ENCODE measurements at regions not wholly inside any gene's neighbourhood (a gene's known extent, or its start where the extent isn't known, plus 50 kb on each side); places are given as distances from the start of the nearest gene placed in this dataset.

DNA sequence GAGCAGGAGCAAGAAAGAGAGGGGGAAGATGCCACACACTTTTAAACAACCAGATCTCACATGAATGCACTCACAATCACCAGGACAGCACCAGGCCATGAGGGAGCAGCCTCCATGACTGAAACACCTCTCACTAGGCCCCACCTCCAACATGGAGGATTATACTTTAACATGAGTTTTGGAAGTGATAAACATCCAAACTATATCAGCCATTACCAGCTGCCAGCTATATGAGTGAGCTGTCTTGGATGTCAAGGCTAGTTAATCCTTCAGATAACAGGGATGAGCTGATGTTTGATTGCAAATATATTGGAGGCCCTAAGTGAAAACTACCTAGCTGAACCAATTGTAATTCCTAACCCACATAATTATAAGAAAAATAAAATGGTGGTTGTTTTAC is 108.4 kb upstream of the DCBLD2 start:
- DNase-seq (no peak), ATAC-seq (no peak)
- no peaks in the 10 kb centered on the region for H3K27me3 Mint-ChIP-seq
- H3K4me3 Mint-ChIP-seq: no peak overlapping the region
- H3K9me3 ChIP-seq (ENCODE audit: control insufficient read depth, low read length, poor library complexity, severe bottlenecking): no peaks in the 10 kb centered on the region
- H3K4me1 Mint-ChIP-seq: no peaks in the 10 kb centered on the region
- H3K36me3 Mint-ChIP-seq (ENCODE audit: low read depth): no peaks in the 10 kb centered on the region
- H3K27ac Mint-ChIP-seq: no peak overlapping the region

DNA sequence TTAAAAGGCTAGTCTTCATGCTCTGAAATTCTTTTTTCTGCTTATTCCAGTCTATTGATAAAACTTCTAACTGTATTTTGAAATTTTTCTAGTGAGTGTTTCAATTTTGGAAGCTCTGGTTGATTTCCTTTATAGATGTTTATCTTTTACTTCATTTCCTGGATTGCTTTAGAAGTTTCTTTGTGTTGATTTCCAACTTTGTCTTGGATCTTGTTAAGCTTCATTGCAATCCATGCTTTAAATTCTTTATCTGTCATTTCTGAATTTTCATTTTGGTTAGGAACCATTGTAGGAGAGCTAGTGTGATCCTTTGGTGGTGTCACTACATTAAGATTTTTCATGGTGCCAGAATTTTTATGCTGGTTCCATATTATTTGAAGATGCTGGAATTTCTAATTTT is 105.2 kb upstream of the DCBLD2 start:
- H3K4me1 Mint-ChIP-seq: no peaks in the 10 kb centered on the region
- no peaks in the 10 kb centered on the region for H3K9me3 ChIP-seq (ENCODE audit: control insufficient read depth, low read length, poor library complexity, severe bottlenecking)
- no peaks in the 10 kb centered on the region for H3K36me3 Mint-ChIP-seq (ENCODE audit: low read depth)
- no peak overlapping the region for H3K4me3 Mint-ChIP-seq
- DNase-seq (no peak), ATAC-seq (no peak)
- no peaks in the 10 kb centered on the region for H3K27me3 Mint-ChIP-seq
- H3K27ac Mint-ChIP-seq: no peak overlapping the region

DNA sequence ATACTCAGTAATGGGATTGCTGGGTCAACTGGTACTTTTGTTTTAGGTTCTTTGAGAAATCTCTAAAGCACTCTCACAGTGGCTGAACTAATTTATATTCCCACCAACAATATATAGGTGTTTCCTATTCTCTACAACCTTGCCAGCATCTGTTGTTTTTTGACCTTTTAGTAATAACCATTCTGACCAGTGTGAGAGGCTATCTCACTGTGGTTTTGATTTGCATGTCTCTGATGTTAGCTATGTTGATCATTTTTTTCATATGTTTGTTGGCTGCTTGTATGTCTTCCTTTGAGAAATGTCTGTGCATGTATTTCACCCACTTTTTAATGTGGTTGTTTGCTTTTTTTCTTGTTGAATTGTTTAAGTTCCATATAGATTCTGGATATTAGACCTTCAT is 98.2 kb upstream of the DCBLD2 start:
- H3K9me3 ChIP-seq (ENCODE audit: control insufficient read depth, low read length, poor library complexity, severe bottlenecking): no peaks in the 10 kb centered on the region
- DNase-seq: no peak
- Mint-ChIP-seq H3K4me1 (no peaks in the 10 kb centered on the region), H3K4me3 (no peak overlapping the region), H3K27ac (no peak overlapping the region), H3K27me3 (peaks cover 10% of the 10 kb centered on the region), H3K36me3 (ENCODE audit: low read depth) (no peaks in the 10 kb centered on the region)
- no peak for ATAC-seq

DNA sequence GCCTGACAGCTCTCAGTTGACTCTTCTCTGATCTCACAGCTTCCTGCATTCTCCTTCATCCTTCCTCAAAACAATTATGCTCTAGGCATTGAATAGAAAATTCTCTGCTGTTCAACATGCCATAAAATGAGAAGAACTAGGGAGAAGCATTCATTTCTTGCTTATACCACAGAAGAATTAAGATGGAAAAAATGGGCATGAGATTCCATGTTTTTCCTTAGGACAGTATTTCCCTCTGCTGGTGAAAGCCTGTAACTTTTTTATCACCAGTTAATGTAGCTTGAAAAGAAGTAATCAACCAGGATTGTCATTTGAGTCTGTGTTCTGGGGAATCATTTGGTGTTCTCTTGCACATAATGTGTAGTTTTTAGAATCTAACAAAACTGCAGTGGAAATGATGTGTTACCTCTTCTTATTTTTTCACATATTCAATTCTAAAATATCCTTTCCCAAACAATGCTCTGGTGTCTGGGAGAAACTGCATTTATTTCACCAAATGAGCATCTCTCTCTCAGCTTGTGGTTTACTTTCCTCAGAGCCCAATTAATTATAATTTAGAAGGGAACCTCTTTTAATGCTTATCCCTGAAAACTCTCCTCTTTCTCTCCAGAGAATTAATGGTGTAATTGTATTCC is 92.8 kb upstream of the DCBLD2 start:
- H3K4me3 Mint-ChIP-seq: no peak overlapping the region

DNA sequence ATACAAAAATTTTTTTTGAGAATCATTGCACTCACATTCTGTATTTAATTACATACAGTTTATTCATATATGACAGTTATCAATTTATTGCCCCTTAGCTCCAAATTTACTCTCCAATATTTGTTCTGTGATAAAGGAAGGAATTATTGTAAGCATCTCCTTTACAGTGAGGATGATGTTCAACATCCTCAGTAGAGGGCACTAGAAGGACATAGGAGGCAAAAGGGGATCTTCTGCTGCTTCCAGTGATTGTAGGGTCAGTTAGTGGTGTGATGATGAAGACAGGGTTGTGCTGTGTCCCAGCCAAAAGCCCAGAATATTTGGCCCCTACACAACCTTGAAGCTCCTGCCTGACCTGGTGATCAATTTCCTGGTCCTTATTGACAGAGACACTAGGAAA is 89.9 kb upstream of the DCBLD2 start:
- no peaks in the 10 kb centered on the region for H3K9me3 ChIP-seq (ENCODE audit: control insufficient read depth, low read length, poor library complexity, severe bottlenecking)
- Mint-ChIP-seq H3K27ac (no peak overlapping the region), H3K4me1 (no peaks in the 10 kb centered on the region), H3K27me3 (no peaks in the 10 kb centered on the region), H3K4me3 (no peak overlapping the region), H3K36me3 (ENCODE audit: low read depth) (no peaks in the 10 kb centered on the region)
- DNase-seq (no peak), ATAC-seq (no peak)

More for the DNA sequence above, 92.8 kb upstream of the DCBLD2 start:
- ATAC-seq (no peak), DNase-seq (no peak)
- Mint-ChIP-seq H3K27ac (no peak overlapping the region), H3K4me1 (no peaks in the 10 kb centered on the region), H3K27me3 (no peaks in the 10 kb centered on the region), H3K36me3 (ENCODE audit: low read depth) (no peaks in the 10 kb centered on the region)
- no peaks in the 10 kb centered on the region for H3K9me3 ChIP-seq (ENCODE audit: control insufficient read depth, low read length, poor library complexity, severe bottlenecking)

DNA sequence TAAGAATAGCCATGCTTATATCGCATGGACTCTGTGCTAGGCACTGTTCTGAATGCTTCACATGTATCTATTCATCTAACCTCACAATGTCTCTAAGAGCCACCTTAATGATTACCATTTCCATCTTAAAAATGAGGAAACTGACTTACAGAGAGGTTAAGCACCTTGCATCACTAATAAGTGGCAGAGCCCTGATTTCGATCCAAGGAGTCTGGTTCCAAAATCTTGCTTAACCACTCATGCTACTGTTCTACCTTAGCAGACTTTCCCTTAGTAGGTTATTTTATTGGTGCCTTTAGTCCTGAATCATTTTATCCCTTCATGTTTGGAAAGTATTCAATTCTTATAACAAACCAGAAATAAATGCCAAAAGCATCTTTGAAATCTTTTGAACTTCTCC is 89.2 kb upstream of the DCBLD2 start:
- H3K4me3 Mint-ChIP-seq: no peak overlapping the region
- H3K9me3 ChIP-seq (ENCODE audit: control insufficient read depth, low read length, poor library complexity, severe bottlenecking): no peaks in the 10 kb centered on the region
- ATAC-seq: no peak
- peaks cover 4% of the 10 kb centered on the region for H3K27me3 Mint-ChIP-seq
- H3K27ac Mint-ChIP-seq: no peak overlapping the region
- DNase-seq: no peak
- H3K4me1 Mint-ChIP-seq: no peaks in the 10 kb centered on the region
- no peaks in the 10 kb centered on the region for H3K36me3 Mint-ChIP-seq (ENCODE audit: low read depth)

DNA sequence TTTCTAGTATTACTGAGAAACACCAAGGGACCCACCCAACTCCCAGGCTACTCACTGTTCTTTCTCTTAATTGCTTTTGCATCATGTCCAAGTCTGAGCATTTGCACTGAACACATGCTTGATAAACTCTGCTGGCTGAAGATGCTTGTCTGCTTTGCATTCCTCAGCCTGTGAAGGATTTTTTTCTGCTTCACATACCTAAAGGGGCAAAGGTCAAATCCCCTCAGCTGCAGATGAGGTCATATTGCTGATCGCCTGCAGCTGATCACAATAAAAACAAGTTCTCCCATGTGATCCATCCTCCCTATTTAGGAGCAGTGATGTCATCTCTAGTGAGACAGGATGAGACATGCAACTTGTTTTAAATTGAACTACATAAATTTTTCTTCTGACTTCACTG is 84.6 kb upstream of the DCBLD2 start:
- Mint-ChIP-seq H3K36me3 (ENCODE audit: low read depth) (no peaks in the 10 kb centered on the region), H3K4me1 (no peaks in the 10 kb centered on the region), H3K27ac (no peak overlapping the region), H3K4me3 (no peak overlapping the region), H3K27me3 (peaks cover 8% of the 10 kb centered on the region)
- ATAC-seq (no peak), DNase-seq (no peak)
- no peaks in the 10 kb centered on the region for H3K9me3 ChIP-seq (ENCODE audit: control insufficient read depth, low read length, poor library complexity, severe bottlenecking)

DNA sequence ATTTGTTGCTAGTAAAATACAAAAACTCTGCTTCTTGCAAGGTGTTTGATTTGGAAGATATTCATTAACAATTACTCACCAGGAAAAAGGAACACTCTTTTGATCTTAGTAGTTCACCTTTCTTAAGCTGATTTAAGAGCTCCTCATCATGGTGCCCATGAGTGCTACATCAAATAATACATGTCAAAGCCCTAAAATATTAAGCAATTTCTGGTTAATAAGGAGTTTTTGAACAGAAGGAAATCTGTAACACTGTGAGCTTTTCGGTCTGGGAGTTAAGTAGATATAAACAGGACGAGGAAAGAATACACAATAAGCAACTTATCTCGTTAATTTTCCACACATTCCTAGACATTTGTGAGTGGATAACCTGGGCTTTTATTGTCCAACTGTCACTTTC is 83.9 kb upstream of the DCBLD2 start:
- H3K4me1 Mint-ChIP-seq: no peaks in the 10 kb centered on the region
- no peaks in the 10 kb centered on the region for H3K36me3 Mint-ChIP-seq (ENCODE audit: low read depth)
- H3K27ac Mint-ChIP-seq: no peak overlapping the region
- H3K4me3 Mint-ChIP-seq: no peak overlapping the region
- no peak for DNase-seq
- no peaks in the 10 kb centered on the region for H3K9me3 ChIP-seq (ENCODE audit: control insufficient read depth, low read length, poor library complexity, severe bottlenecking)
- peaks cover 8% of the 10 kb centered on the region for H3K27me3 Mint-ChIP-seq
- no peak for ATAC-seq

DNA sequence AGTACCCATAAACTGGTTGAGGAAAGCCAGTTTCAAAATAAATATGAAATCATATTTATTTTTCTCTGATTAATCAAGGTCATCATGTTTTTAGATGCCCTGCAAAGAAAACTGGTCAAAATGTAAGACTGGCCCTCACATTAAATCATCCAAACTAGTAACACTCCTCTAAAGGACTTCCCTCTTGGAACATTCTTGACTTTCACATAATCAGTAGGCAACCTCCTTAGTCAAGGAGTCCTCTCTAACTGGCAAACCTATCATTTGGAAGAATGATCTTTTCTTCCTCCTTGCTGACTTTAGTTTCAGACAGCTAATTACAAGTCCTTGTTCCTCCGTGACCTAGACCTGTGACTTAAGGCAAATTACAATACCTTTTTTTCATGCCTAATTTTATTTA is 82.5 kb upstream of the DCBLD2 start:
- no peaks in the 10 kb centered on the region for H3K4me1 Mint-ChIP-seq
- ATAC-seq: no peak
- no peaks in the 10 kb centered on the region for H3K9me3 ChIP-seq (ENCODE audit: control insufficient read depth, low read length, poor library complexity, severe bottlenecking)
- no peak overlapping the region for H3K27ac Mint-ChIP-seq
- H3K36me3 Mint-ChIP-seq (ENCODE audit: low read depth): no peaks in the 10 kb centered on the region
- DNase-seq: no peak
- H3K27me3 Mint-ChIP-seq: peaks cover 17% of the 10 kb centered on the region
- no peak overlapping the region for H3K4me3 Mint-ChIP-seq

DNA sequence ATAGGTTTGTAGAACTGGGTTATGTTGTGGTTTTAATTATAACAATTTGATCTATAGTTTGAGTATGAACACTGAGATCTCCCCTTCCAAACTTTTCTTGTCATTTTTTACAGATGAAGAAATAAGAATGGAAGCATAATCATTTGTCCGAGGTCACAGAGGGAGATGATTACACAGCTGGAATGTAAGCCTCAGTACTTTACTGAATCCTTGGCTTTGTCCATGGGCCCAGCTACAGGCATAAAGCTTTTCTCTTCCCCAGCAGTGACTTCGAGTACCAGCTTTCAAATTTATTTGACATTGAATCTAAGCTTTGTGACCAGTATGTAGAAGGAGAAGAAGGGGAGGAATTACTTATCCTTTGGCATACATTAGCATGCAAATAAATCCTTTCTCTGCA is 80.9 kb upstream of the DCBLD2 start:
- H3K4me1 Mint-ChIP-seq: no peaks in the 10 kb centered on the region
- H3K36me3 Mint-ChIP-seq (ENCODE audit: low read depth): no peaks in the 10 kb centered on the region
- H3K4me3 Mint-ChIP-seq: no peak overlapping the region
- peaks cover 17% of the 10 kb centered on the region for H3K27me3 Mint-ChIP-seq
- no peaks in the 10 kb centered on the region for H3K9me3 ChIP-seq (ENCODE audit: control insufficient read depth, low read length, poor library complexity, severe bottlenecking)
- no peak for DNase-seq
- H3K27ac Mint-ChIP-seq: no peak overlapping the region
- no peak for ATAC-seq

DNA sequence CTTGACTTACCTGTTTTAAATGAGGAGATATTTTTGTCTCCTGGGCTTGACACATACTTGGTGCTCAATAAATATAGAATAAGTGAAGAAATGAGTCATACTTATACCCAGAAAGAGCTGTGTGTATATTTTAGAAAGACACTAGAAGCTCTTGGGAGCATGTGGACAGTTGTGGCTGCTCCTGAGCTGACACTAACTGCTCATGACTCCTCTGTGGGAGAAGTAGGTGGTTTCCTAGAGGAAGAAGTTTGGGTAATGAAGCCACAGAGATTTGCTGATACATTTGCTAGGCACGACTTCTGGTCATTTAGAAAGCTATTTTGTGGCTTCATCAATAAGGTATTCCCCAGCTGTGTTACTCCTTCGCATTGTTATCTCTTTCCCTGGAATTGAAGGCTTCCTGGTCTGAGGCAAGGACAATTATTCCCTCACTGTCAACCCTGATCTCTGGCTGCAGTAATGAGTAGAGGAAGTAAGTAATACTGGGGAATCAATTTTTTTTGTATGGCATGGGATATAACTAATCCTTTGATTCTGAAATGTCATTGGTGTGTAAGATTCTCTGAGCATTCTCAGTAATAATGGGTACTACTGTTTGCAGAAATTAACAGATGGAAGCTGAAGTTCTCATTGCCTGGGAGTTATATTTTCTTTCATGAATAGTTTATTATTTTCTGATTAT is 79.6 kb upstream of the DCBLD2 start:
- no peak overlapping the region for H3K4me3 Mint-ChIP-seq
- no peaks in the 10 kb centered on the region for H3K4me1 Mint-ChIP-seq
- H3K27me3 Mint-ChIP-seq: peaks cover 14% of the 10 kb centered on the region
- no peak overlapping the region for H3K27ac Mint-ChIP-seq
- H3K36me3 Mint-ChIP-seq (ENCODE audit: low read depth): no peaks in the 10 kb centered on the region
- ATAC-seq (no peak), DNase-seq (no peak)
- H3K9me3 ChIP-seq (ENCODE audit: control insufficient read depth, low read length, poor library complexity, severe bottlenecking): no peaks in the 10 kb centered on the region

DNA sequence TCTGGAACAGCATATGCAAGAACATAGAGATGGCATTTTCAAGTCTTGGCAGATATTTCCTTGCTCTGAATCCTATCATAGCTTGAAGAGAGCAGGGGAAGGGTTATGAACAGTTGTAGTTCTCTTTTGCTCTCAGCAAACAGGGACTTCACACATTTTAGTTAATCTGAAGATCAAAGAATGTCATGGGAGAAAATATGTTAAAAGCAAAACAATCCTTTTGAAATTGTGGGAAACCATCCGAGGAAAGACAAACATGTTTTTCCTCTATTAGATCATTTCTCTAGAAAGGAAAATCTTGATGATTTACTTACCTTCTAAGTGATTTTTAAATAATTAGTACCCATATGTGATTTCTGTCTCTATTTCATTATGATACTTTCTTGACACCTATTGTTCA is 77.8 kb upstream of the DCBLD2 start:
- ATAC-seq (no peak), DNase-seq (no peak)
- Mint-ChIP-seq H3K4me1 (no peaks in the 10 kb centered on the region), H3K36me3 (ENCODE audit: low read depth) (no peaks in the 10 kb centered on the region), H3K4me3 (no peak overlapping the region), H3K27me3 (peaks cover 13% of the 10 kb centered on the region), H3K27ac (no peak overlapping the region)
- H3K9me3 ChIP-seq (ENCODE audit: control insufficient read depth, low read length, poor library complexity, severe bottlenecking): no peaks in the 10 kb centered on the region

DNA sequence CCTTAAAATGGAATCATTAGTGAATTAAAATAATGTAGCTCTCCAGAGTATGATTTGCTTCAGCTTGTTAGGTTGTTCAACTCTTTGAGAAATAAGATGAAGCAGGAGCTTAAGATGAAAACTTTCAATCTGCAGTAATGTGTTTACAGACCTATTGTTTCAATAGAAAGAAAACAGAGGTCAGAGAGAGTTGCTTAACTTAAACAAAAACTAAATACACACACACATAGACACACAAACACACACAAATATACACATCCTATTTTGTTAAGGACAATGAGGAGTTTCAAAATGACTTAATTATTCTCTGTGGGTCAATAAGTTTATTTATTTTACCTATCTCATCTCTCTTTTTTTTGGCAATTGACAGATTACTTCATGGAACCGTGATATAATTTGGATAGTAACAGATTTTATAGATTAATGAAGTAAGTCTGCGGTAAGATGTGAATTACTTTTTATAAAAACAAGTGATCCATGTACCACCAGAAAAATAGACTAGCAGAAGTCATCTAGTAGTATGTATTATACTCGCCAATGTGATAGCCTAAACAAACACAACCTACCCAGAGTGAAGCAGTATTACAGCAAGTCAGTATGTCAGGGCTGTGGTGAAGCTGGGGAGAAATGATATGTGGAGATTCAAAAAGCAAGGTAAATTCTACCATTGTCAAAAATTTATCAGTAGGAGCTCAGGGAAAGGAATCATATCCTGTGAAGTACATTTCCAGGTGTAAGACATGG is 76.7 kb upstream of the DCBLD2 start:
- no peaks in the 10 kb centered on the region for H3K36me3 Mint-ChIP-seq (ENCODE audit: low read depth)
- no peaks in the 10 kb centered on the region for H3K4me1 Mint-ChIP-seq
- no peak for ATAC-seq
- peaks cover 13% of the 10 kb centered on the region for H3K27me3 Mint-ChIP-seq
- no peak overlapping the region for H3K27ac Mint-ChIP-seq
- no peaks in the 10 kb centered on the region for H3K9me3 ChIP-seq (ENCODE audit: control insufficient read depth, low read length, poor library complexity, severe bottlenecking)
- no peak for DNase-seq
- no peak overlapping the region for H3K4me3 Mint-ChIP-seq

DNA sequence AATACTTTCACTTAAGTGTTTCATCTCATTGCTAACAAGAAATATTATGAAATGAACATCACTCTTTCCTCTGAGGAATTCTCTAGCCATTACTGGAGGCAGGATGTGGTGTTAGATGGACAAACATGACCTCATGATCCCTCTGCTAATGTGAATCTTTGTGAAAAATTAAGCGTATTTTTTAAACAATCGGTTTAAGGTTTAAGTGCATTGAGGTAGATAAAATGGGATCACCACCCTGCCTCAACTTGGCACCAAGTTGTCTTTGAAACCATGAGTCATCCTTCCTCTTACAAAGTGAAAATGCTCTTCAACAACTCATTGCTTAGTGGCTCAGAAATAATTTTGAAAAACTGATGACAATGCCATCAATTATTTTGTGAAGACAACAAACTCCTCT is 76.0 kb upstream of the DCBLD2 start:
- no peak for DNase-seq
- Mint-ChIP-seq H3K4me3 (no peak overlapping the region), H3K4me1 (no peaks in the 10 kb centered on the region), H3K27me3 (peaks cover 13% of the 10 kb centered on the region), H3K27ac (no peak overlapping the region), H3K36me3 (ENCODE audit: low read depth) (no peaks in the 10 kb centered on the region)
- no peaks in the 10 kb centered on the region for H3K9me3 ChIP-seq (ENCODE audit: control insufficient read depth, low read length, poor library complexity, severe bottlenecking)
- no peak for ATAC-seq

Measured in T-helper 17 cell (primary cell).